Myocyte (in vitro differentiated cells): ENCODE measurements at regions not wholly inside any gene's neighbourhood (a gene's known extent, or its start where the extent isn't known, plus 50 kb on each side); places are given as distances from the start of the nearest gene placed in this dataset.

Experiments used
- DNase-seq: peaks from one replicate; pipeline ENCODE4 v3.0.0-alpha.2; 2012; ENCODE audit warnings: low read depth

- no peak for DNase-seq
These were observed 125.7 kb downstream of the BARX1 start for GRCh38 chr9:93829271-93830011.

- no peak for DNase-seq
These were observed 126.6 kb downstream of the BARX1 start for GRCh38 chr9:93828331-93829097.

GRCh38 chr9:93827545-93828330, 127.4 kb downstream of the BARX1 start:
- peak; percentile 47 for DNase-seq

- DNase-seq: no peak
These were observed 128.1 kb downstream of the BARX1 start for GRCh38 chr9:93826905-93827544.

GRCh38 chr9:93826209-93826608, 128.9 kb downstream of the BARX1 start:
- DNase-seq: no peak

- no peak for DNase-seq
These were observed 129.6 kb downstream of the BARX1 start for GRCh38 chr9:93825348-93826115.

GRCh38 chr9:93824386-93825294, 130.5 kb downstream of the BARX1 start:
- DNase-seq: no peak

- no peak for DNase-seq
These were observed 131.7 kb downstream of the BARX1 start for GRCh38 chr9:93823245-93824072.

GRCh38 chr9:93822229-93822628, 132.9 kb downstream of the BARX1 start:
- DNase-seq: no peak

- no peak for DNase-seq
These were observed 133.8 kb downstream of the BARX1 start for GRCh38 chr9:93821307-93821703.

GRCh38 chr9:93820667-93821306, 134.4 kb downstream of the BARX1 start:
- DNase-seq: no peak

- no peak for DNase-seq
These were observed 135.2 kb downstream of the BARX1 start for GRCh38 chr9:93819905-93820304.

GRCh38 chr9:93818827-93819472, 136.2 kb downstream of the BARX1 start:
- DNase-seq: no peak

GRCh38 chr9:93818237-93818636, 136.9 kb downstream of the BARX1 start:
- no peak for DNase-seq

- no peak for DNase-seq
These were observed 139.5 kb downstream of the BARX1 start for GRCh38 chr9:93815677-93816076.

- no peak for DNase-seq
These were observed 140.0 kb downstream of the BARX1 start for GRCh38 chr9:93815135-93815534.

GRCh38 chr9:93814077-93814956, 140.8 kb downstream of the BARX1 start:
- peak; percentile 1 for DNase-seq
